SK-MEL-5 (cell line): ENCODE measurements at regions not wholly inside any gene's neighbourhood (a gene's known extent, or its start where the extent isn't known, plus 50 kb on each side); places are given as distances from the start of the nearest gene placed in this dataset.

ENCODE experiments used
- DNase-seq: peaks from one replicate; pipeline ENCODE4 v3.0.0-alpha.2; 2016; ENCODE audit warnings: low read depth, low spot score
- in situ Hi-C: cut with HindIII; loops from 2 replicates; pipeline ENCODE4 v1.10.0; 2016; ENCODE audit warnings: low sequenced_read_pairs, high pct_unique_total_duplicates, low pct_unique_long_range_greater_than_20kb

DNA sequence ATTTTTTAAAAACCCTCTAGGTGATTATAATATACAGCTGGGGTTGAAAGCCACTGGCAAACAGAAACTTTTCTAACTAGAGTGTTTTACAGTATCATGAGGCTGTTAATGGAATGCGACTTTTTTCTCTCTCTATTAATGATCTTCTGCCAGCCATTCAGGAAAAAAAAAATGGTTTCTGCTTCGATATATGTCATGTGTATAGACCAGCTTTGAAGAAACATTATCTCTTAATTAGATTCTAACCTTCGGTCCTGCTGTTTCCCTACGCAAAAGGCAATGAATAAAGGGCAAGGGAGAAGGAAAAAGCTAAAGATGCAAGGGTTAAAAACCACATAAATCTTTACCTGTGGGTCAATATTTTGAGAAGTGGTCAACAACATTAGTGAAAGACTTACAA lies 1662.1 kb upstream of the TENM3 start:
- in situ Hi-C loops, result no loop called here
- no peak for DNase-seq

DNA sequence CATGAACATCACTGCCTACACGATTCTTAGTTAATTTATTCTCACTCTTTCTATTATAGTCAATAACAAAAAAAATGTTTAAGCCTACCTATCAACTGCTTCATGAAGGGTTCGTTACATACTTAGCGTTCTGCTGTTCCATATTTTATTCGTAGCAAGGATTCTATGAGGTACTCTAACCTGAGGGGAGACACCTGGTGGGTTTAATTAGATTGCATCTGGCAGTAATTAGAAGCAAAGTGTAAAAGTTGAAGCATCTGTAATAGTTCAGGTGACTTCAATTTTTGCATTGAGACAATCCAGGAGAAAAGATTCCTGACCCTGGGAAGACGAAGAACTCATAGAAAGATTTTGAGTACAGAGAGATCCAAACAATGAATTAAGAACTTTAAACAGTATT lies 1655.8 kb upstream of the TENM3 start:
- DNase-seq, result no peak
- in situ Hi-C loops, result no loop called here

DNA sequence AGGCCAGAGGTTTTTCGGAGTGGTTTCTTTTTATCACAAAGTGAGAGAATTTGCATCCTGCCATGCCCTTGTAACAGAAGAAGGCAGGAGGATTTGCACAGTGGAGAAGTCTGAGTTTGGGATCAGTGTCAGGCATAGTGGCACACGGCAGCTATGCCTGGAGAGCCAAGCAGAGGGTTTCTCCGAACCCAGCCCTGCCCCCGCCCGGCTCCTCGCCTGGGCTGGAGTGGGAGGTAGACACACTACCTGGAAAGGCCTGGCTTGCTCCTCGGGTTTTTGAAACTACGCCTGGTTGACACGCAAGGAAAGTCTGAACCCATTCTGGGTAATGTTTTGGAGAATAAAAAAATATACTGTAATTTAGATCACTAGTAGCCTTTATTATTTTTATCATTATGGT lies 1653.6 kb upstream of the TENM3 start:
- DNase-seq, result no peak
- in situ Hi-C loops, result no loop called here

DNA sequence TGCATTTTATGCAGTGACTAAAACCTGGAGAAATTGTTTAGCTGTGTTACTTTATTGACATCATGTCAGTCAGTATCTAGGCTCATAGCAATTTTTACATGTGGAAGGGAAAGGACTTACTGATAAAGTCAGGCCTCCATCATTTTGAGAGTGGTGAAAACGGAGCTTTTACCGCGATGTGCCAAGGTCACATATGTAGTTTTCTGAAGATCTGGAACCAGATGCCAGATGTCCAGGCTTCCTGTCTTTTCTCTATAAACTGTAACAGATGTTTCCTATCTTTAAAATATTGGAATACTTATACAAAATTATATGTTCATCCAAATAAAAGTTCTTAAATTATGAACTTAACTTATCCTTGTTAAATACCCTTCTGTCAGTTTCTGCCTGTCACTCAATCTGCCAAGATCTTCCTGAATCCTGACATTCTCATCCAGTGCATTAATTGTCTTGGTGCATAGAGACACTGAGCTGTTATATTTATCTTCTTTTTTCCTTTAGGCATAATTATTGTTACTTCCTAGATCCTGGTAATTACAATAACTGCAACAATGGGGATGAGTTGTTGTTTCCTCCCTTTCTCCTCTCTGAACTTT lies 1646.2 kb upstream of the TENM3 start:
- DNase-seq, result no peak

DNA sequence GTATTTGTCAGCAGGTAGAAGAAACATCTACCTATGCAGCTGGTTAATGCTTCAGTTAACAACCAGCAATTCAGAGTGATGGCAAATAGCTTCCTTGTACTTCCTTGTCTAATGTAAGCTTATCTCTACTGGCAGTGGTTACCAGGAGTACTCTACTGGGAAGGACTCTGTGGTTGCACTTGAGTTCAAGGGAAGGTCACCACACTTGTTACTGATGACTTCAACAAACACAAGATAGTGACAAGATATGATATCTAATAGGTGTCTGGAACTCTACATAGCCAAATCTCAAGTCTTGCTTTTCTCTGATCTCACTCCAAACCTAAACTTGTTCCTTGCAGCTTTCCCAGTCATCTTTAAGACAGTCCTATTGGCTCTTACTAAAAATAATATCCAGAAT lies 1644.9 kb upstream of the TENM3 start:
- no peak for DNase-seq
- in situ Hi-C loops, result no loop called here

More for the DNA sequence above, 1646.2 kb upstream of the TENM3 start:
- in situ Hi-C loops, result no loop called here

DNA sequence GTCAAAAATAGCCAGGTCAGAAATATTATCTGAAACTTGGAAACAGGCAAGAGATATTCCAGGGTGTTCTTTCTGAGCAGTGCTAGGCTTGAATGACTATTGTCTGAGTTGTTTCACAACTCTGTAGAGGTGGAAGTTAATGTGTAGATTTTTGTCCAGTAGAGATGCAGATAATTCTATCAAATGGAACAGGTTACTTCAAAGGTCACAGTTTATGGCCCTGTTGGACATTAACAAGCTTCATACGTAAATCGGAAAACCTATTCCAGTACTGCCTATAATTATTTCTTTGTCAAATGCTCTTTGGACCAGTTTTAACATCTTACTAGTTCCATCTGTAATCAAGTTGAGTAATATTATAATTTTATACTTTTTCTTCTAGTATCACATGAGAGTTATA lies 1639.4 kb upstream of the TENM3 start:
- in situ Hi-C loops, result no loop called here
- no peak for DNase-seq

DNA sequence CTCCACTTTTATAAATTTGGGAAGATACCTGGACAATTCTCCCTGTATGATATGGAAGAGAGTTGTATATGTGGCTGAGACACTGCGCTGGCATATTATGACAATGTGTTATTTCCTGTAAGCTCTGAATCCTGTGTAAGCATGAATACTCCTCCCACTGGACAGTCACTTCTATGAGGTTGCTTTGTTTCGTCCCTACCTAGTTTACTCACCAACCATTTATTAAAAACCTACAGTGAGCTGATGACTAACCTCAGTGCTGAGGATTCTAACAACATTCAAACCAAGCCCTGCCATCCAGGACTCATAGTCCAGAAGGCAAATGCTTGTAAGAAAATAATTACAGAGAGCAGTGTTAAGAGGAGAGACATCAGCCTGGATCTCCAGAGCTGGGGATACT lies 1632.9 kb upstream of the TENM3 start:
- in situ Hi-C loops, result no loop called here
- no peak for DNase-seq

DNA sequence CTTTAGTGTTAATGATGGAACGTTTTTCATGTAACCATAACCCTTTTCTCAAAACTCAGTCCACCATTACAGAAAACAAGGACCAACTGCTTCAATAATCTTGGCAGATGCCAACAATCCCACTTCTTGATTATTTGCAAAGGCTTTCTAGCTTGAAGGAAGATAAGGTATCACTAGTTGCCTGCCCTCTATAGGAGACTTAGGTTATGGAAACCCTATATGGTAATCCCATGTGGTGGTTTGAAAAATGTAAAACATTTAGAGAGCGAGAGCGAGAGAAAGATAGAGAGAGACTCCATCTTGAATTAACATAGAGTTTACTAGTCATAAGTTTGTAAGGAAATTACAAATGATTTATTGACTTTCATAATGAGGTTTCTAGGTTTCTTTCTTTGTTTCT lies 1627.5 kb upstream of the TENM3 start:
- peak; percentile 27 for DNase-seq
- in situ Hi-C loops, result no loop called here

DNA sequence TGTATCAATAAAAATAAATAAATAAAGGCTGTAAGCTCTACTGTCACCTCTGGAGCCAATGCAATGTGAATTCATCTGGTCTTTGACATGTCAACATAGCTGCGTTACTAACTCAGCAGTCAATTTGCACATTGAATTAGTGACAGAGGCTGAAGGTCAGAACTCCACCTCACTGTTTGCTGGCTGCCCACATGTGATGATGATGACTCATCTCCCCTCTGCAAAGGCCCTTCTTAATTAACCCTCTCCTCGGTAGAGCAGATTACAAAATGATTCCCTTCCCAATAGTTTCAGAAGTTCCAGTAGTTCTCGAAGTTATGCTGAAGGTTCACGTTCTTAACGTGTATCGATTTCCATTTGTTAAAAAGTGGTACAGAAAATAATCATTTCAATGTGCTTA lies 1626.0 kb upstream of the TENM3 start:
- in situ Hi-C loops, result no loop called here
- DNase-seq, result peak; percentile 68

DNA sequence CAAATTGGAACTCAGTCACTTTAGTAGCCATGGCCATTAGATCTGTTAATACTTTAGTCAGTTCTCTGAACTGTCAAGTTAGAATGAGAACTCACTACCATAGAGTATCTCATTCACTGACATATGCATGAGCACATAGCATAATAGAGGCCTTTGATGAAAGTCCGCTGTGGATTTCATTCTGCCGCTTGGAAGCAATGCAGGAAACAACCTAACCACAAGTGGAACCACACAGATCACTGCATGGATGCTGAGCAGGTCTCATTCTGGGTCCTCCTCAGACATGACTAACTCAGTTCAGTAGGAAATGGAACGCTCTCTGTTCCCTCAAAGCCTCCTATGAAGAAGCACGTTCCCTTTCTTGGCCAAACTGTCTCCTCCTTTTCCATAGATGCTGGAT lies 1624.8 kb upstream of the TENM3 start:
- in situ Hi-C loops, result no loop called here
- peak; percentile 90 for DNase-seq

DNA sequence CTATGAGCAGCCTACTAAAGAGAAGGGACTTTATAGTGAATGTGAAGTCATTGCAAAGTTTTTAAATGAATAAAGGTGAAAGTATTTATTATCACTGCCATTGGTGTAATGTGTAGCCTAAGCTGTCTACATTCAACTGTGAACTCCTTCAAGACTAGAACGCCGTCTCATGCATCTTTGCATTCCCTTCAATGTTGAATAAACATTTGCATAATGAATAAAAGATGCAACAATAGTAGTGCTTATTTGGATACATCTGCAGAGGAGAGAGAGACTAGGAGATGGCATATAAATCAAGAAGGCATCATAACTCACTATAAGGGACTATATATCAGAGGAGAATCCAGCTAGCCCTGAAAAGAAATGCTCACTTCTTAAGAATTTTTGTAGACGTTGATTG lies 1623.8 kb upstream of the TENM3 start:
- in situ Hi-C loops, result no loop called here

DNA sequence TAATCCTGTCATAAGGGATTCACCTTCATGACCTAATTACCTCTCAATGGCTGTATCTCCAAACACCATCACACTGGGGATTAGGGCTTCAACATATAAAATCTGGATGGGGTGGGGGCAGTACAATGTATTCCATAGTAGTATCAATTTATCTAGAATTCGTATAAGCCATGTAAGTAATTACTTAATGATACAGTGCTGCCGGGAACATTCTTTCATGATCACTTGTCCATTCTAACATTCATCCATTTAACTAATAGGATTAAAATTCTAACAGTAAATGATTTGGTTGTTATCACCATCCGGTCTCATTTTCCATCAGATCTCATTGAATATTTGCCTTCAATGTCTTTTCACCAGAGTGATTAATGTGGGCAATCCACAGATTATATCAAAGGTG lies 1620.9 kb upstream of the TENM3 start:
- in situ Hi-C loops, result no loop called here

More for the DNA sequence above, 1623.8 kb upstream of the TENM3 start:
- no peak for DNase-seq

DNA sequence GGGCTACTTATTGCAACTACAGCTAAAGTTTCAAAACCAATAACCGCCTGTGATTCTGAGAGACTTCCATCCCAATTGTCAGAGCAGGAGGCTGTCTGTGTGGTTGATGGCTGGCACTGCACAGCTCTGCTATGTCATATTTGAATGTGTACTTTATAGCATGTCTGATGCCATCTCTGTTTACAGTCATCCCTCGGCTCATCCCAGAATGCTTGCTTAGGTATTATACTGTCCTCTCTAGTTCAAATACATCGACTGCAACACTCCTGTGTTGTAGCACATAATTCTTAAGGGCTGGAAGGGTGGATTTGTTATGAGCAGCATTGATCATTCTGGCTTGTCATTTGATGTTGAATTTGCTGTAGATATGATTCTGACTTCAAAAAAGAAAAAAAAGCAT lies 1617.5 kb upstream of the TENM3 start:
- in situ Hi-C loops, result no loop called here
- no peak for DNase-seq

More for the DNA sequence above, 1620.9 kb upstream of the TENM3 start:
- DNase-seq, result no peak

DNA sequence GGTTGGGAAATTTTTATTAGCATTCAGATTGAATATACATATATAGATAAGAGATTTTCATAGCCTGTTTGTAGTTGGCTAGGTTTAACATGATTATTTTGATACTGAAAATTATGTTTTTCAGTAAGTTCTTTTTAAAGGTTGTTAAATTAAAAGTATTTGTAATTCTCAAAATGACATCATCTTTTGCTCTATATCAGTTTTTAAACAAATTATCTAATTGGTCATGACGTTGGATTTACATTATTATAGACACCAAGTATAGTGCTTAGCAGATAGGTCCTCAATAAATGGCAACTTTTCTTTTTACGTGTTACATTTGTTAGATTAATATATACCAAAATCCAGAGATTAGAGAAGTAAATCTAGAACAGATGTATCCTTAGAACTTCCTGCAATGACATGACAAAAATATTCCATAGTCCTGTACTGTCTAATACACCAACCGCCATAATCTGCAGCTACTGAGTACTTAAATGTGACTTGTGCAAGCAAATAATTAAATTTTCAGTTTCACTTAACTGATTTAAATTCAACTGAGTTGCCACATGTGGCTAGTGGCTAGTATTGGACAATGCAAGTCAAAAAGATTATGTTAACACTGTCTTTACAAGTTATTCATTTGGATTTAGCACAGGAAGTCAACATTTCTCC lies 1613.1 kb upstream of the TENM3 start:
- in situ Hi-C loops, result no loop called here
- DNase-seq, result no peak

DNA sequence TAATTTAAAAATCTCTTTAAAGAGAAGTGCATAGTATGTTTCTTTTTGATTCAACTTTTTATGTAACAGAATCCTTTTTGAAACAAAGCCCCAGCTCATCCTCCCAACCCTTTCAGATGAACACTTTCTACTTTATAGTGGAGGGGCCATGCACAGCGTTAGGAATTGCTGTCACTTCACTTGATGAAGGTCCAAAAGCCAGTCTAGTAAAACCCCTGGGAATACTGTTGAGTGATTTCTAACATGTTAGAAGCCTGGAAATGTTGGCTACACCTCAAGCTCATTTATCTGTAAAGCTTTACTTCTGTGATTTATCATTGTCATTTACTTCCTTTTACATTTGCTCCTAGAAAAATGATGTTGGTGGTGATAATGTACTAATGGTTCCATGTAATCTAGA lies 1608.9 kb upstream of the TENM3 start:
- in situ Hi-C loops, result no loop called here
- no peak for DNase-seq

DNA sequence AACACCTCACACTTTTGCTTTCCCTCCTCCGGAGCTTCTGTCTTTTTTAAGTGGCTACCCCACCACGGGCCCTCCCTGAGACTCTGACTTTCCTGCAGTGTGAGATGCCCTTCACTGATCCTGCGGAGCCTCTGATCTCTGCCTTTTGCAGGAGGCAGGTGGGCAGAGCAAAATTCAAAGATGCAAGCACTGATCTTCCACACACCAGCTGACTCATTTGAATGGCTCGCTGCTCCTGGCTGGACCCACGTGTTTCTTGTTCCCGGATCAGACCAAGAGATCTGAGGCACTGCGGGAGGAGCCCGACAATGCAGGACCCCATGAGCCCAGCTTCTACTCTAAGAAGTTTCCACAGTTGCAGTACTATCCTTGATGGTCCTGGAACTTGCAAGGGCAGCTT lies 1607.9 kb upstream of the TENM3 start:
- DNase-seq, result no peak
- in situ Hi-C loops, result no loop called here

DNA sequence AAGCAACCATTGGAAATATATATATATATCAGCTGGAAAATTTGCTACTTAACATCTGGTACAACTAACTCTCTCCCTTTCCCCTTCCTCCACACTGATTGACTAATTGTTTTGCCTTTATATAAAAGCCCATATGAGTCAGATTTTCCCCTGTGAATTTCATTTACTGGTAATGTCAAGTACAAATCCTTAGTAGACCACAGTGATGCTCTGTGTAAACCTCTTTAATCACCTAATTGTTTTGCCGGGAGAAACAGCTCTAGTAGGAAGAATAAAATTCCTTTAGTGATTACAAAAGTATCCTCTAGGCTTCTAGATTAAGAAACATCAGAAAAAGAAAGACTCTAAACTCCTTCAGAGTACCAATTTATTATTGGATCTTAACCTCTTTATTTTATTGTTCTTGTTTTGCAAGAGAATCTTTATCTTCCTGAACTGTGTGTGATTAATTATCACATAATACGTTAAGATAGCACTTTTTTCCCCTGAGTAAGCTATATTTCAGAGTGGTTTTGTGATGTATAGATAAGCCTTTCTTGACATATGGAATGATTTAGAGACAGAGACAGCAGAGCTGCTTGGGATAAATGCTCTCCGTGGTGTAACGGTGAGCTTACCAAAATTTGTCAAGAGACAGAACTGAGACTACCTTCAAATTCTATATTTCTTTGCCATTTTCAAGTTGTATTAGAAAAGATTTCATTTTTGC lies 1606.4 kb upstream of the TENM3 start:
- DNase-seq, result no peak
- in situ Hi-C loops, result no loop called here

DNA sequence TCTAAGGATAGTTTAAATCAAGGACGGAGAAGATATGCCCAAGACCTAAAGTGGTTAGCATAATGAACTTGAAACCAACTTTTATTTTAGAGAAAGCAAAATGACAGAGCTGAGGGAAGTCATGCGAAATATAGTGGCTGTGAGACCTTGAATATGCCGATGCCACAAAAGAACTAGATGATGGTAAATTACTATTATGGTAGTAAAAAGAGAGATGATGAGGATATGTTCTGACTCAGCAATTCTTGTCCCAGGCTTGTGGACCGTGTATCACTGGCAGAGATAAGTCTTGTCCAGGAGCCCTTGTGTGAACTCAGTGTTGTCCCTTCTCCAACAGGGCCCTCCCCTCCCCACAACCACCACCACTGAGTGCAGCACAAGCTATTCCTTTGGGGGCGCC lies 1605.6 kb upstream of the TENM3 start:
- in situ Hi-C loops, result no loop called here
- no peak for DNase-seq

DNA sequence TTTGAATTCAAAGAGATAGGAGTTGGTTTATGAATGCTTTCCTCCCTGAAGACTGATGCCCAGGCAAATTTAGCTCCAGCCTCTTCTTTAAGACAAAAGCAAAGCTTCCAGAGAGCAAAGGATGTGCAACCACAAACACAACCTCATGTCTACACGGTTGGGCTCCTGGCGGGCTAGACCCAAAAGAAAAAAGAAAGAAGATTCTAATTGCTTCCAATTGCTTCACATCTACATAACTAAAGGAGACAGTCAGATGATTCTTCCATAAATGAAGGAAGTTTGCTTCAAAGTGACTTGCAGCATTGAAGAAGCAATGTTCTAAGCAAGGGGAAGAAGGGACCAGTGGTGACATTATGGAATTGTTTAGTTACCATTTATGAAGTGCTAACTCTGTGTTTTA lies 1603.0 kb upstream of the TENM3 start:
- in situ Hi-C loops, result no loop called here
- DNase-seq, result no peak
